GM18520 (cell line): ENCODE measurements at regions not wholly inside any gene's neighbourhood (a gene's known extent, or its start where the extent isn't known, plus 50 kb on each side); places are given as distances from the start of the nearest gene placed in this dataset.

Experiments used
- ATAC-seq: cut with Tn5 transposase; IDR thresholded peaks from one replicate; pipeline ENCODE4 v1.9.1; 2021; ENCODE audit not compliant: unreplicated experiment

GRCh38 chr5:67390935-67391334 is 194.3 kb upstream of the CD180 start:
- no peak for ATAC-seq

GRCh38 chr5:67383451-67383850 is 186.9 kb upstream of the CD180 start:
- ATAC-seq: no peak

DNA sequence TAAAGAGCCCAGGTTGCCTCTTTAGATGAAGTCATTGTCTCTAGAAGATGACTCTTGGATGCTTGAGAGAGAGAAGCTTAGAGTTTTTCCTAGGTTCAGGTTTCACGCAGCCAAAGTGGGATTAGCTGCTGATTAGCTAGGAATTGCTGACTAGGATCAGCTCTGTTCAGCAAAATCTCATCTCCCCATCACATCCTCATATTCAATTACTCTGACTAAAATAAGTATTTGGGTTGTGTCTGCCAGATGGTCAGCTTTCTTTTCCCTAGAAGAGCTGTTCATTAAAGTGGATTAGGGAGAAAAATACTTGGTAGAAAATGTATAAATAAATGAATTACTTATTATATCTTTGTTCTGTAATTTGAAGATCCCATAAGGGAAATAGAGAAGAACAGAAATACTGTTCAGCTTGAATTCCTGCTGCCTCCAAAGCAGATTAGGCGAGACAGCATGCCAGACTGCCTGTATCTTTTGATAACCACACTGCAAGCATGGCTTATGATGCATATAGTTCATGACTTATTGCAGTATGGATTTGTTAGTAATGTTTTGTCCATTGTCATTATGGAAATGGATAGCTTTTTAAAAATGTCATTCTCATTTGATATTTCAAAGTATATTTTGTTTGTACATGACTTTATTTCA is 184.8 kb upstream of the CD180 start:
- ATAC-seq: no peak

- no peak for ATAC-seq
Measured at GRCh38 chr5:67380431-67380830, 183.8 kb upstream of the CD180 start.

DNA sequence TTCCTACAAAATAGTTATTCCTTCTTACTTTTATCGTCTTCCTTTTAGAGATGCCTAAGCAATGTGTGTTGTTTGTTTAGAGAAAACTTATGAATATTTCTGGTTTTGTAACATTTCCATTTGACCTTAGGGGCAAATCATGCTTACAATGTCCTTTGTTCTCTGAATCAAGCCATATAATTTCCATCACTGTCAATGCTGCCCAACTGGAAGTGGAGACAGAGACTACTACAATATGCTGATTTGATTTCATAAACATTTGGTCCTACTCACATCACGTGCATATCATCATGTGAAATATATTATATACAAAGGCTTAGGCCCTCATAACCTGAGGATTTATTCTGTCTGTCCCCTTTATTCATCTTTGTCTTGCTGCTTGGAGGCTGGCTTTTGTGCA is 183.2 kb upstream of the CD180 start:
- no peak for ATAC-seq

- ATAC-seq: no peak
Measured at GRCh38 chr5:67378256-67378655, 181.7 kb upstream of the CD180 start.

DNA sequence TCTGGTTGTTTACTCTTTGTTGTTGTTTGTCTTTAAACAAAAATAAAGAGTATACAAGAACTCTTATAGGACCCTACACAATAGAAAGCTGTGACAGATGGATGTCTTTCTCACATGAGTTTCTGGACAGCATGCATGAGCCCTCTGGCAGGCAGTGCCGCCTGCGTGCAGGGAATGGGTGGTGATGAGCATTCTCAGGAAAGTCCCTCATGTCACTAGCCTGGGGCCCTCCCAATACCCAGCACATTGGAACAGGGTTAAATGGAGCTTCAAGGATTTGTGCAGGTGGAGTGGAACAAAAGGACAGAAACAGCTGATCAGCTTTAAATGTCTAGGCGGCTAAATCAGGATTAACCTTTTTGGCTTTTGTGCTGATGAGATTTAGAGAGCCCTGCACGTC is 181.0 kb upstream of the CD180 start:
- no peak for ATAC-seq

DNA sequence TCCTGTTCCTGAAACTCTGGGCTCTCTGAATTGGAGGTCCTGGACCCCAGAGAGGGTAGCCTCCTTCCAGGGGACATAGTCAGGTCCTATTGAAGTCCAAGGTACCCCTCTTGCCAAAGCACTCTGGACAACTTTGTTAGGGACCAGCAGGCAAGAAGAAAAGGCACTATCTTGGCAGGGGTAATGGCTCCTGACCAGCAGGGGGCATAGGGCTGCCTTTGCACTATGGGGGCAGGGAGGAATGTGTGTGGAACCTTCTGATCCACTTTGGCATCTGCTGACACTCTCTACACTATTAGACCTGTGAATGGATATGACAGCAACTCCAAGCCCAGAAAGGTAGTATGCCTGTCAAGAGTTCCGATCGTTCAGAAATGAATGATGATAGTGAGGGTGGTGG is 179.0 kb upstream of the CD180 start:
- ATAC-seq: no peak

DNA sequence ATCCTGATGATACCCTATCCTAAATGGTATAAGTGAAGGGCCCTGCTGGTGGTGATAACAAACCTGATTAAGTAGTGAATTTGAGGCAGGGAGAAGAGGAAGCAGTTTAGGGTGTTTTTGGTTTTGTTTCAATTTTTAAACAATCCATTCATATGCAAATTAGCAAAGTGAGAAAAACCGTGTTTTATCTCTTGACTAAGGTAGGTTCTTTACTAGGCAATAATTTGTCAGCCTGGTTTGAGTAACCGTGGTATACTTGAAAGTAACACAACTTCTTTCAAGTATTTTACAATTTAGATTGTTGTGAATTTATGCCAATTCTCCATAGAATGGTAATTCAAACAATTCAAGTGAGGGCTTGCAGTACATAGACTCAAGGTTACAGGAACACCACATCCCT is 177.8 kb upstream of the CD180 start:
- ATAC-seq: no peak

GRCh38 chr5:67373518-67373917 is 176.9 kb upstream of the CD180 start:
- no peak for ATAC-seq

DNA sequence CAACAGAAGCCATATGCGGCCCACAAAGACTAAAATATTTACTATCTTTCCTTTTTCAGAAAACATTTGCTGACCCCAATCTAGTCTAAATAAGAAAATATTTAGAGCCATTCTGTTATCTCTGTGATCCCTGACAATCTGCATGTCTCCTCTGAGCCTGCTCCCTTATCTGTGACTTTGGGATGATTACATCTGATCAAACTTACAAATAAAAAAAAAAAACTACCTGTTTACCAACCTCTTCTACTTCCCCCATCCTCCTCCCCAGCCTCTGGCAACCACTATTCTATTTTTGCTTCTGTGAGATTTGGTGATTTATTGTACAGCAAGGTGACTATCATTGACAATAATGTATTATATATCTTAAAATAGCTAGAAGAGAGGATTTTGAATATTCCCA is 176.3 kb upstream of the CD180 start:
- ATAC-seq: no peak

- no peak for ATAC-seq
Measured at GRCh38 chr5:67371924-67372323, 175.3 kb upstream of the CD180 start.

- no peak for ATAC-seq
Measured at GRCh38 chr5:67366691-67367395, 170.2 kb upstream of the CD180 start.

GRCh38 chr5:67366276-67366675 is 169.7 kb upstream of the CD180 start:
- no peak for ATAC-seq

GRCh38 chr5:67364381-67364970 is 167.9 kb upstream of the CD180 start:
- ATAC-seq: no peak

GRCh38 chr5:67363963-67364362 is 167.4 kb upstream of the CD180 start:
- ATAC-seq: no peak

DNA sequence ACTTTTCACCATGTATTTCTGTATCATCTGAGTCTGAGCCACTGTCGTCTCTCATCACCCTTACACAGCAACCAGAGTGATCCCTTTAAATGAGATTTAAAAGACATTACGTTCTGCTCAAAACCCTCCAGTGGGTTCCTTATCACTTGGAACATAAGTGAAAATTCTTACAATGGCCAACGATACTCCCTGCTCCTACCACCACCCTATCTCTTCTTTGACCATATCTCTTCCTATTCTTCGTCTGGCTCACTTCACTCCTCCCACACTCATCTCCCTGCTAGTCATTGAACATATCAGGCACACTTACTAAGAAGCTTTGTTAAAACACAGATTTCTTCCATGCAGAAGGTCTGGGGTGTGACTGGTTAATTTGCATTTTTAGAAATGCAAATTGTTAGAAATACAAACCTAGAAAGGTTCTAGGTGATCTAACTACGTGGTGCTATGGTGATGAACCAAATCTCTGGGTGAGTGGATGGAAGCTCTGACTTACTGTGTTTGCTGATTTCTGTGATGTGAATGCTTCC is 166.6 kb upstream of the CD180 start:
- ATAC-seq: no peak

GRCh38 chr5:67361932-67362729 is 165.5 kb upstream of the CD180 start:
- ATAC-seq: no peak

GRCh38 chr5:67360047-67360446 is 163.4 kb upstream of the CD180 start:
- no peak for ATAC-seq

GRCh38 chr5:67358186-67358585 is 161.6 kb upstream of the CD180 start:
- no peak for ATAC-seq

DNA sequence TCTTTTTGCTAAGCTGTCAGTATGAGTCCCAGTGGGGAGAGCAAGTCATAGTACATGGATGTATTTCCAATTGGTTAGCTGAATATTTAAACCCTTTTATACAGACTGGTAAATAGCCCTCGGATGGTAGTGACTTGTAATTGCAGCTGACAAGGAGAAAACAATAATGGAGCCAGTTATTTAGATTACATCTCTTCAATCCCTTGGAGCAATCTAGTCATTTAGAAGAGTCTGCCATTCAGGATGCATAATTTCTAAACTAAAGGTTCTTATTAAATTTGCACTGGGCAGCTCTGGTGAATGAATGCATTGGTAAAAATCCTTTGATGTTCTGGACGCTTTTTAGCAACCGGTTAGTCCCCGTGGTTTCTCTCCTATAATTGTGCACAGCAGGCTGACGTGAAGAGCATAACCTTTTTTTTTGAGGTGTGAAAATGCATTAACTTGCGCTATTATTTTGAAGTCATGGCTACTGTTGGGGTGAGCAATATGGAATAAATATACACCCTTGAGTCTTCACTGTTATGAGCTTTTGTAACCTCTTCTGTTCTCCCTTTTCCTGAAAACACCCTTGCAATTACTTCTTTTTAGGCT is 158.6 kb upstream of the CD180 start:
- ATAC-seq: no peak
